Endothelial cell of umbilical vein (primary cell): ENCODE measurements at regions not wholly inside any gene's neighbourhood (a gene's known extent, or its start where the extent isn't known, plus 50 kb on each side); places are given as distances from the start of the nearest gene placed in this dataset.

Experiments
- BruUV-seq: library from RNA; stranded (reverse); fragments of 400-500 nt; replicated peaks from 2 replicates; lab custom pipeline; 2021; lab: Mats Ljungman, UMichigan
- CTCF ChIA-PET: fragments of 300-600, 350-600 bp; sonication (Branson Sonifier 250); formaldehyde crosslinking; loops from one replicate; lab custom pipeline; 2021; ENCODE audit warnings: antibody characterized with exemption, inconsistent platforms; lab: Charles Lee
- POLR2A ChIA-PET: fragments of 300-600, 350-600 bp; sonication (Branson Sonifier 250); formaldehyde crosslinking; loops from one replicate; lab custom pipeline; 2021; ENCODE audit warnings: antibody characterized with exemption, inconsistent platforms; lab: Charles Lee
- DNase-seq: peaks from one replicate; pipeline ENCODE4 v3.0.0-alpha.2; 2011; ENCODE audit warnings: low read depth, low spot score
- FAIRE-seq: peaks from 2 replicates; lab custom pipeline; 2011; peaks lifted over from hg19 to GRCh38; lab: Jason Lieb, UNC
- H2AFZ ChIP-seq: 2 replicates; pipeline ENCODE4 v1.6.0; 2012; ENCODE audit warnings: low read depth, low read length, control low read depth, inconsistent platforms
- H3K27ac ChIP-seq: 2 replicates; pipeline ENCODE4 v1.5.1; 2011; ENCODE audit warnings: low read depth, mild to moderate bottlenecking, control low read depth, low read length, moderate library complexity; ENCODE audit not compliant: insufficient read depth
- H3K27me3 ChIP-seq, 2 experiments: 2 replicates each; pipeline versions ENCODE4 v1.6.0 to v1.6.1; 2011; ENCODE audit warnings: low read length in 2 of 2, mixed read lengths in 1 of 2; ENCODE audit not compliant: control insufficient read depth in 2 of 2, insufficient read depth in 2 of 2
- H3K36me3 ChIP-seq, 2 experiments: 2 replicates in 1 of 2; 3 replicates in 1 of 2; pipeline ENCODE4 v1.5.1; 2011; ENCODE audit warnings: low read length in 2 of 2, mild to moderate bottlenecking in 1 of 2, moderate library complexity in 1 of 2; ENCODE audit not compliant: control insufficient read depth in 2 of 2, insufficient read depth in 2 of 2; ENCODE audit errors: extremely low read depth in 1 of 2
- H3K4me1 ChIP-seq: 3 replicates; pipeline ENCODE4 v1.5.1; 2011; ENCODE audit warnings: mild to moderate bottlenecking, low read length; ENCODE audit not compliant: control insufficient read depth, insufficient read depth; ENCODE audit errors: extremely low read depth
- H3K4me2 ChIP-seq: 2 replicates; pipeline ENCODE4 v1.6.1; 2011; ENCODE audit warnings: low read length, control low read depth, mixed read lengths; ENCODE audit not compliant: insufficient read depth
- H3K4me3 ChIP-seq, 3 experiments: fragments of 200-600 bp in 1 of 3; sonication (generic), shearing (Covaris generic) in 1 of 3; replicated peaks in 1 of 3; 2 replicates each; pipeline ENCODE4 v1.5.1; 2011 to 2016; ENCODE audit warnings: control low read depth in 3 of 3, low read length in 3 of 3, mild to moderate bottlenecking in 2 of 3, inconsistent platforms in 1 of 3, low read depth in 1 of 3, moderate library complexity in 1 of 3; ENCODE audit not compliant: insufficient read depth in 1 of 3
- H3K79me2 ChIP-seq: 2 replicates; pipeline ENCODE4 v1.6.0; 2012; ENCODE audit warnings: low read length, inconsistent platforms; ENCODE audit not compliant: control insufficient read depth, insufficient read depth
- H3K9ac ChIP-seq: replicated peaks from 2 replicates; pipeline ENCODE3; 2011; ENCODE audit warnings: low read length, control low read depth; ENCODE audit not compliant: insufficient read depth; ENCODE audit errors: extremely low read depth
- H3K9me1 ChIP-seq: replicated peaks from 3 replicates; pipeline ENCODE4 v1.6.0; 2011; ENCODE audit warnings: mild to moderate bottlenecking, low read length; ENCODE audit not compliant: control insufficient read depth, insufficient read depth; ENCODE audit errors: extremely low read depth
- H3K9me3 ChIP-seq: replicated peaks from 2 replicates; pipeline ENCODE4 v1.5.1; 2012; ENCODE audit warnings: low read length, inconsistent platforms; ENCODE audit not compliant: control insufficient read depth, insufficient read depth
- H4K20me1 ChIP-seq: replicated peaks from 2 replicates; pipeline ENCODE3; 2011; ENCODE audit warnings: mild to moderate bottlenecking, low read length; ENCODE audit not compliant: control insufficient read depth, insufficient read depth; ENCODE audit errors: extremely low read depth
- EZH2 ChIP-seq: IDR thresholded peaks from 2 replicates; pipeline ENCODE4 v1.6.1; 2012; ENCODE audit warnings: borderline replicate concordance, low read depth, mild to moderate bottlenecking, moderate library complexity, low read length, inconsistent platforms; ENCODE audit not compliant: severe bottlenecking
- FOS ChIP-seq: IDR thresholded peaks from 2 replicates; pipeline ENCODE4 v1.6.1; 2011; ENCODE audit warnings: mild to moderate bottlenecking, low read length, moderate library complexity, borderline replicate concordance; ENCODE audit not compliant: insufficient read depth
- GATA2 ChIP-seq: IDR thresholded peaks from 2 replicates; pipeline ENCODE4 v1.7.0; 2011; ENCODE audit warnings: low read depth, mild to moderate bottlenecking, moderate library complexity, mixed read lengths, low read length; ENCODE audit not compliant: insufficient read length, insufficient read depth
- JUN ChIP-seq: IDR thresholded peaks from 2 replicates; pipeline ENCODE4 v1.6.1; 2011; ENCODE audit warnings: borderline replicate concordance, low read depth; ENCODE audit not compliant: insufficient read length, insufficient read depth
- POLR2A ChIP-seq: IDR thresholded peaks from 2 replicates; pipeline ENCODE4 v1.6.1; 2012; ENCODE audit warnings: low read depth, mild to moderate bottlenecking, control low read depth, low read length
- POLR2AphosphoS5 ChIP-seq: IDR thresholded peaks from 2 replicates; pipeline ENCODE4 v1.6.1; 2012; ENCODE audit warnings: low read depth, mild to moderate bottlenecking, control low read depth, low read length, moderate library complexity; ENCODE audit not compliant: insufficient read depth
- dilution Hi-C: fragments of 300-500 bp; cut with MboI; formaldehyde crosslinking; loops from one replicate; pipeline ENCODE4 v1.15.0; 2019; ENCODE audit warnings: low sequenced_read_pairs; ENCODE audit not compliant: extremely low pct_ligation_motif_present
- intact Hi-C: fragments of 100-400 bp; cut with micrococcal nuclease; formaldehyde crosslinking; loops from one replicate; pipeline ENCODE4 v1.10.0; 2022
- TF ChIP-seq, protein P1 (sequence below): IDR thresholded peaks from 2 replicates; pipeline ENCODE4 v1.6.1; 2011; ENCODE audit not compliant: insufficient read depth, insufficient read length
- TF ChIP-seq, protein P2 (sequence below), 2 donors: IDR thresholded peaks; 1 replicate in 1 of 2; 2 replicates in 1 of 2; pipeline ENCODE4 v1.5.1; 2011; ENCODE audit warnings: low read length in 2 of 2, mild to moderate bottlenecking in 2 of 2, moderate library complexity in 2 of 2, control low read depth in 1 of 2, inconsistent platforms in 1 of 2, low read depth in 1 of 2; ENCODE audit not compliant: insufficient read depth in 1 of 2; ENCODE audit errors: extremely low read depth in 1 of 2

DNA sequence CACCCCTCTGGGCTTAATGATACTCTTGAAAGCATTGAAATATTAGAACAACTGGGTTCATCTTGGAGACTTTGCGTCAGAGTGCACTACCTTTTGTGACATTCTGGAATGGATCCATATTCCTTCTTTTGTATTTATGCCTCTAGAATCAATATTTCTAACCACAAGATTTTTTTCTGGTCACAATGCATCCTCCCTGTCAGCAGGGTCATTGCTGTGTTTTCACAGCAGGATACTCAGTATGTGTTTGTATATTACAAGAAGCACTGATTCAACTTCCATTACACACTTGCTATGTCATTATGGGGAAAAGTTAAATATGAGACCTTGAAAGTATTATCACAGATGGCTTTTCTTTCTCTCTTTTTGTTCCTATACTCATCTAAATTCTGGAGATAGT is 370.0 kb downstream of the HS3ST3B1 start:
- Histone ChIP-seq H3K9me3 (peaks cover 4% of the 10 kb centered on the region), H3K27me3 (no peaks in the 10 kb centered on the region), H3K9me1 (no peaks in the 10 kb centered on the region), H3K27ac (no peak overlapping the region), H3K79me2 (no peaks in the 10 kb centered on the region), H3K36me3 (no peaks in the 10 kb centered on the region), H4K20me1 (no peaks in the 10 kb centered on the region), H2AFZ (no peak overlapping the region), H3K4me3 (no peak overlapping the region), H3K4me1 (no peaks in the 10 kb centered on the region), H3K9ac (no peak overlapping the region), H3K4me2 (no peak overlapping the region)
- ChIA-PET CTCF (no interaction called here), POLR2A (no interaction called here)
- BruUV-seq: no TSS peak
- DNase-seq: no peak
- TF ChIP-seq EZH2 (no peak), JUN (no peak), GATA2 (no peak), FOS (no peak), POLR2AphosphoS5 (no peak)
- dilution Hi-C loops: no loop called here
- intact Hi-C loops: no loop called here
- no peak for FAIRE-seq

DNA sequence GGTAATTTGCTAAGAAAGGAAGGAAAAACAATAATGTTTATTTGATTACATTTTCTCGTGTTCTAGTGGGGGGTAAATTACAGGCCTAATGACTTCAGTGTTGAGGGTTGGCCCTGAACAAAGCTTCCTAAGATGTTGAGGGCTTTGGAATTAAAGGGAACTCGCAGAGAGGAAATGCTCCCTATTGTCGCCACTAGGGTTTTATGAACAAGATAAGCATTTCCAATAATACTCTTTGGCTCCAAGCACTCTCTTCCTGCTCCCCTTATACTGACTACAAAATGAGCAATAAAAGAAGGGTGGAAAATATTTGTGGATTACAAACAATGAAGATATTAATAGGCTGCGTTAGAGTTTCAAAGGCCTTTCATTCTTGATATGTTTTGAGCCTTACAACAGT is 363.6 kb downstream of the HS3ST3B1 start:
- Histone ChIP-seq H4K20me1 (no peaks in the 10 kb centered on the region), H3K27me3 (no peaks in the 10 kb centered on the region), H3K4me3 (no peak overlapping the region), H3K9me1 (no peaks in the 10 kb centered on the region), H3K27ac (no peak overlapping the region), H3K9ac (no peak overlapping the region), H3K79me2 (no peaks in the 10 kb centered on the region), H3K4me1 (no peaks in the 10 kb centered on the region), H3K9me3 (peaks cover 4% of the 10 kb centered on the region), H3K36me3 (no peaks in the 10 kb centered on the region), H3K4me2 (no peak overlapping the region), H2AFZ (no peak overlapping the region)
- CTCF ChIA-PET: no interaction called here
- dilution Hi-C loops (no loop called here), intact Hi-C loops (no loop called here)
- TF ChIP-seq EZH2 (no peak), FOS (no peak), GATA2 (no peak), POLR2A (no peak), POLR2AphosphoS5 (no peak)
- TF ChIP-seq, protein P1, sequence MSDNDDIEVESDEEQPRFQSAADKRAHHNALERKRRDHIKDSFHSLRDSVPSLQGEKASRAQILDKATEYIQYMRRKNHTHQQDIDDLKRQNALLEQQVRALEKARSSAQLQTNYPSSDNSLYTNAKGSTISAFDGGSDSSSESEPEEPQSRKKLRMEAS: no peak
- TF ChIP-seq, protein P2, sequence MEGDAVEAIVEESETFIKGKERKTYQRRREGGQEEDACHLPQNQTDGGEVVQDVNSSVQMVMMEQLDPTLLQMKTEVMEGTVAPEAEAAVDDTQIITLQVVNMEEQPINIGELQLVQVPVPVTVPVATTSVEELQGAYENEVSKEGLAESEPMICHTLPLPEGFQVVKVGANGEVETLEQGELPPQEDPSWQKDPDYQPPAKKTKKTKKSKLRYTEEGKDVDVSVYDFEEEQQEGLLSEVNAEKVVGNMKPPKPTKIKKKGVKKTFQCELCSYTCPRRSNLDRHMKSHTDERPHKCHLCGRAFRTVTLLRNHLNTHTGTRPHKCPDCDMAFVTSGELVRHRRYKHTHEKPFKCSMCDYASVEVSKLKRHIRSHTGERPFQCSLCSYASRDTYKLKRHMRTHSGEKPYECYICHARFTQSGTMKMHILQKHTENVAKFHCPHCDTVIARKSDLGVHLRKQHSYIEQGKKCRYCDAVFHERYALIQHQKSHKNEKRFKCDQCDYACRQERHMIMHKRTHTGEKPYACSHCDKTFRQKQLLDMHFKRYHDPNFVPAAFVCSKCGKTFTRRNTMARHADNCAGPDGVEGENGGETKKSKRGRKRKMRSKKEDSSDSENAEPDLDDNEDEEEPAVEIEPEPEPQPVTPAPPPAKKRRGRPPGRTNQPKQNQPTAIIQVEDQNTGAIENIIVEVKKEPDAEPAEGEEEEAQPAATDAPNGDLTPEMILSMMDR (IDR thresholded peaks at IDR 0.05; ENCODE audit: extremely low read depth in 1 of 2, insufficient read depth in 1 of 2, low read depth in 1 of 2, low read length in 2 of 2): no peak
- no peak for FAIRE-seq
- POLR2A ChIA-PET: no interaction called here
- DNase-seq: no peak
- BruUV-seq: no TSS peak
